Osteoblast (primary cell): ENCODE measurements at regions not wholly inside any gene's neighbourhood (a gene's known extent, or its start where the extent isn't known, plus 50 kb on each side); places are given as distances from the start of the nearest gene placed in this dataset.
"Not testable (repeated sequence)": the region's sequence is repeated elsewhere in the genome, so short reads cannot be mapped to it uniquely, and the experiment has no call there.

Experiments
- DNase-seq: peaks from one replicate; pipeline ENCODE4 v3.0.0; 2011; ENCODE audit warnings: low spot score, mixed read lengths; ENCODE audit not compliant: insufficient read length; ENCODE audit errors: missing footprints
- H2AFZ ChIP-seq: 2 replicates; pipeline ENCODE4 v1.6.0; 2011; ENCODE audit warnings: mild to moderate bottlenecking, low read length
- H3K27ac ChIP-seq: 2 replicates; pipeline ENCODE4 v1.5.1; 2011; ENCODE audit warnings: mild to moderate bottlenecking, low read depth, low read length, moderate library complexity
- H3K27me3 ChIP-seq: 2 replicates; pipeline ENCODE4 v1.6.0; 2012; ENCODE audit warnings: mild to moderate bottlenecking, control low read depth, inconsistent platforms, low read length, moderate library complexity; ENCODE audit not compliant: insufficient read depth
- H3K36me3 ChIP-seq: 2 replicates; pipeline ENCODE4 v1.5.1; 2011; ENCODE audit warnings: mild to moderate bottlenecking, low read length, control low read depth, moderate library complexity; ENCODE audit not compliant: insufficient read depth
- H3K4me1 ChIP-seq: 2 replicates; pipeline ENCODE4 v1.5.1; 2011; ENCODE audit warnings: mild to moderate bottlenecking, low read length, control low read depth, moderate library complexity; ENCODE audit not compliant: insufficient read depth
- H3K4me2 ChIP-seq: 2 replicates; pipeline ENCODE4 v1.6.0; 2011; ENCODE audit warnings: mild to moderate bottlenecking, low read length; ENCODE audit not compliant: insufficient read depth
- H3K4me3 ChIP-seq: fragments of 200-600 bp; sonication (generic); 3 replicates; pipeline ENCODE4 v1.5.1; 2012; ENCODE audit warnings: mild to moderate bottlenecking, low read length, inconsistent platforms; ENCODE audit not compliant: insufficient read depth
- H3K79me2 ChIP-seq: 2 replicates; pipeline ENCODE4 v1.6.0; 2012; ENCODE audit warnings: mild to moderate bottlenecking, low read length, control low read depth, inconsistent platforms; ENCODE audit not compliant: insufficient read depth
- H3K9me3 ChIP-seq: 2 replicates; pipeline ENCODE4 v1.5.1; 2011; ENCODE audit warnings: low read depth, low read length, control low read depth
- H4K20me1 ChIP-seq: 2 replicates; pipeline ENCODE4 v1.6.0; 2012; ENCODE audit warnings: mild to moderate bottlenecking, low read length, control low read depth; ENCODE audit not compliant: insufficient read depth
- TF ChIP-seq, protein P1 (sequence below): IDR thresholded peaks from 2 replicates; pipeline ENCODE4 v1.5.1; 2011; ENCODE audit warnings: mild to moderate bottlenecking, low read depth, low read length, moderate library complexity; ENCODE audit errors: extremely low read depth

DNA sequence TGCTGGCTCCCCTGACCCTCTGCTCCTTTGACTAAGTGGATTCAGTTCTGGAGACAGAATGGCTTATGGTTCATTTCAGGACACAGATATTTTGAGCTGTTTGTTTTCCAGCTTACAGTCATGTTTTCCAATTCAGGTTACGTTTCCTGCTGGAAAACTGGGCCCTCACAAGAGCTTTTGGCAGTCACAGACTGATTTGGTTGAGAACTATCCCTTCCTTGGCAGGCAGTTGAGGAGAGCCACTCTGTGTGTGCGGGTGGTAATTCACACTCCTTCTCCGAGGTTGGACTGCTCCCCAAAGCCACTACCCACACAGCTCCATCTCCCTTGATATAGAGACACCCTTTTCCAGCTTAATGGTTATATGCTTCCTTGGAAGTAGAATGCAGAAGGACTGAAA lies 534.5 kb downstream of the TMEM38B start:
- Histone ChIP-seq H3K27ac (no peak overlapping the region), H2AFZ (no peak overlapping the region), H3K9me3 (peaks cover 4% of the 10 kb centered on the region), H3K36me3 (no peaks in the 10 kb centered on the region), H3K4me1 (no peaks in the 10 kb centered on the region), H3K79me2 (no peaks in the 10 kb centered on the region), H3K4me3 (no peak overlapping the region), H3K4me2 (no peak overlapping the region), H3K27me3 (no peaks in the 10 kb centered on the region), H4K20me1 (no peaks in the 10 kb centered on the region)
- no peak for DNase-seq
- TF ChIP-seq, protein P1, sequence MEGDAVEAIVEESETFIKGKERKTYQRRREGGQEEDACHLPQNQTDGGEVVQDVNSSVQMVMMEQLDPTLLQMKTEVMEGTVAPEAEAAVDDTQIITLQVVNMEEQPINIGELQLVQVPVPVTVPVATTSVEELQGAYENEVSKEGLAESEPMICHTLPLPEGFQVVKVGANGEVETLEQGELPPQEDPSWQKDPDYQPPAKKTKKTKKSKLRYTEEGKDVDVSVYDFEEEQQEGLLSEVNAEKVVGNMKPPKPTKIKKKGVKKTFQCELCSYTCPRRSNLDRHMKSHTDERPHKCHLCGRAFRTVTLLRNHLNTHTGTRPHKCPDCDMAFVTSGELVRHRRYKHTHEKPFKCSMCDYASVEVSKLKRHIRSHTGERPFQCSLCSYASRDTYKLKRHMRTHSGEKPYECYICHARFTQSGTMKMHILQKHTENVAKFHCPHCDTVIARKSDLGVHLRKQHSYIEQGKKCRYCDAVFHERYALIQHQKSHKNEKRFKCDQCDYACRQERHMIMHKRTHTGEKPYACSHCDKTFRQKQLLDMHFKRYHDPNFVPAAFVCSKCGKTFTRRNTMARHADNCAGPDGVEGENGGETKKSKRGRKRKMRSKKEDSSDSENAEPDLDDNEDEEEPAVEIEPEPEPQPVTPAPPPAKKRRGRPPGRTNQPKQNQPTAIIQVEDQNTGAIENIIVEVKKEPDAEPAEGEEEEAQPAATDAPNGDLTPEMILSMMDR: no peak

DNA sequence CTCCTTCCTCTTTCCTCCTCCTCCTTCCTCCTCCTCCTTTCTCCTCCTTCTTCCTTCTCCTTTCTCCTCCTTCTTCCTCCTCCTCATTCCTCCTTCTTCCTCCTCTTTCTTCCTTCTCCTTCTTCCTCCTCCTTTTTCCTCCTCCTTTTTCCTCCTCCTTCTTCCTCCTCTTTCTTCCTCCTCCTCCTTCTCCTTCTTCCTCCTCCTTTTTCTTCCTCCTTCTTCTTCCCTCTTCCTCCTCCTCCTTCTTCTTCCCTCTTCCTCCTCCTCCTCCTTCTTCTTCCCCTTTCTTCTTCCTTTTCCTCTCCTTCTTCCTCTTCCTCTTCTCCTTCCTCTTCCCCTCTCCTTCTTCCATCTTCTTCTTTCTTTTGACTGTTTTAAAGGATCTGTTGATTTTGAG lies 538.8 kb downstream of the TMEM38B start:
- H3K27ac ChIP-seq: no peak overlapping the region
- no peak for DNase-seq
- no peak overlapping the region for H3K4me3 ChIP-seq
- no peaks in the 10 kb centered on the region for H3K9me3 ChIP-seq
- H4K20me1 ChIP-seq: no peaks in the 10 kb centered on the region
- no peaks in the 10 kb centered on the region for H3K79me2 ChIP-seq
- no peaks in the 10 kb centered on the region for H3K27me3 ChIP-seq
- TF ChIP-seq, protein P1: no peak
- no peak overlapping the region for H2AFZ ChIP-seq
- no peaks in the 10 kb centered on the region for H3K4me1 ChIP-seq
- H3K4me2 ChIP-seq: no peak overlapping the region
- no peaks in the 10 kb centered on the region for H3K36me3 ChIP-seq

DNA sequence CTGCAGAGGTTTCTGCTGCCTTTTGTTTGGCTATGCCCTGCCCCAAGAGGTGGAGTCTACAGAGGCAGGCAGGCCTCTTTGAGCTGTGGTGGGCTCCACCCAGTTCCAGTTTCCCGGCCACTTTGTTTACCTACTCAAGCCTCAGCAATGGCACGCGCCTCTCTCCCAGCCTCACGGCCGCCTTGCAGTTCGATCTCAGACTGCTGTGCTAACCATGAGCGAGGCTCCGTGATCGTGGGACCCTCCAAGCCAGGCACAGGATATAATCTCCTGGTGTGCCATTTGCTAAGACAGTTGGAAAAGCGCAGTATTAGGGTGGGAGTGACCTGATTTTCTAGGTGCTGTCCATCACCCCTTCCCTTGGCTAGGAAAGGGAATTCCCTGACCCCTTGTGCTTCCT lies 566.6 kb downstream of the TMEM38B start:
- not testable (repeated sequence) for H3K4me1 ChIP-seq, H3K4me2 ChIP-seq, H3K27me3 ChIP-seq, H2AFZ ChIP-seq, H3K27ac ChIP-seq, H4K20me1 ChIP-seq, H3K4me3 ChIP-seq, H3K9me3 ChIP-seq, DNase-seq, H3K36me3 ChIP-seq, H3K79me2 ChIP-seq

DNA sequence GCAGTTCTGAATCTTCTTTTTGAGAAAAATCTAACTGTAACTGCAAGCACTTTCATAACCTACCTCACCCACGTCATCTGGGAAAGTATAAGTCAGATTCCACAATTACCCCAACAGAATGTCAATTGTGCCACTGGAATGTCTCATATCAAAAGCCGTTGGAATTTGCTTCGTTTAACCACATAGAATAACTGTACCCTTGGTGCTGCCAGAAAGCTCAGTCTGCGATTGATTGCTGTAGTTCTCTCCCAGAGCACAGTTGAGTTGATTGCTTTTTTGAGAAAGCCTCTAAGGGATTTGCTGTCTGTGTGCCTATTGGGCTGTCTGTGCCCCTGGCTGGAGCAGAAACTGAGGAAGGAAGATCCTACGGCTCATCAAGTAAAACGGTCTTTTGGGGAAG lies 583.6 kb downstream of the TMEM38B start:
- Histone ChIP-seq H3K27me3 (no peaks in the 10 kb centered on the region), H4K20me1 (no peaks in the 10 kb centered on the region), H3K9me3 (no peaks in the 10 kb centered on the region), H3K4me3 (no peak overlapping the region), H3K4me2 (peak overlapping the region; percentile 10), H3K79me2 (no peaks in the 10 kb centered on the region), H2AFZ (no peak overlapping the region), H3K36me3 (no peaks in the 10 kb centered on the region), H3K27ac (peak overlapping the region; percentile 11), H3K4me1 (no peaks in the 10 kb centered on the region)
- DNase-seq: no peak
- TF ChIP-seq, protein P1: no peak

DNA sequence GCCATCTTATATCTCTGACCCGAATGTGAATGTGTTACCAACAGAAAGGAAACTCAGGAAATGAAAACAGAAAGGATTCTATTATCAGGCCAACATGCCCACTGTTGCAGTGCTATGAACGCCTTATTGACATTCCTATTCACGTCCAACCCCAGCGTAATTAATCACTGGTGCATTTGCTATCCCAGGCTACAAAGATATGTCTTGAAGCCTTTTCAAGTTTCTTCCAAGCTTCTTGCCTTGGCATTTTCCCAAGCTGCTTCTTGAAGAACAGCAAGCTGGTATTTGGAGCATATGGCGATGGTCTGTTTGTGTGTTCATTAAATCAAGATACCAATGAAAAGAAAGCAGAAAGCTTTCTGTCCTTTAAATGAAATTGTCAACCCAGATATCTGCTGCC lies 579.2 kb upstream of the ZNF462 start:
- Histone ChIP-seq H2AFZ (no peak overlapping the region), H3K4me2 (no peak overlapping the region), H3K79me2 (no peaks in the 10 kb centered on the region), H3K9me3 (no peaks in the 10 kb centered on the region), H3K36me3 (no peaks in the 10 kb centered on the region), H4K20me1 (no peaks in the 10 kb centered on the region), H3K4me3 (no peak overlapping the region), H3K27ac (no peak overlapping the region), H3K4me1 (no peaks in the 10 kb centered on the region), H3K27me3 (no peaks in the 10 kb centered on the region)
- TF ChIP-seq, protein P1: no peak
- no peak for DNase-seq
